GM12891 (cell line): ENCODE measurements at regions not wholly inside any gene's neighbourhood (a gene's known extent, or its start where the extent isn't known, plus 50 kb on each side); places are given as distances from the start of the nearest gene placed in this dataset.
"Not testable (repeated sequence)": the region's sequence is repeated elsewhere in the genome, so short reads cannot be mapped to it uniquely, and the experiment has no call there.

Experiments used
- POLR2A ChIP-seq: IDR thresholded peaks from 2 replicates; pipeline ENCODE4 v1.6.1; 2011; ENCODE audit warnings: low read depth, low read length, control low read depth
- POLR2AphosphoS5 ChIP-seq: IDR thresholded peaks from 2 replicates; pipeline ENCODE4 v1.6.1; 2011; ENCODE audit warnings: low read depth, low read length, control low read depth
- POU2F2 ChIP-seq: IDR thresholded peaks from 2 replicates; pipeline ENCODE4 v1.6.1; 2011; ENCODE audit warnings: low read depth, mild to moderate bottlenecking, control low read depth, low read length, moderate library complexity

DNA sequence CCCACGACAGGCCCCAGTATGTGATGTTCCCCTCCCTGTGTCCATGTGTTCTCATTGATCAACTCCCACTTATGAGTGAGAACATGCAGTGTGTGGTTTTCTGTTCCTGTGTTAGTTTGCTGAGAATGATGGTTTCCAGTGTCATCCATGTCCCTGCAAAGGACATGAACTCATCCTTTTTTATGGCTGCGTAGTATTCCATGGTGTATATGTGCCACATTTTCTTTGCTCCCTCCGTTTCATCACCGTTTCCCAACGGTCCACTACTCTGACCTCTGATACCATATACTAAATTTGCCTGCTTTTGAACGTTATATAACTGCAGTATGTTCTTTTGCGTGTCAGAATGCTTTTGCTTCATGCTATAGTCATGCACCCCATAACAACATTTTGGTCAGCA is 94.0 kb upstream of the SCAF8 start:
- not testable (repeated sequence) for TF ChIP-seq POLR2A, POLR2AphosphoS5, POU2F2
